GM23338 (cell line): ENCODE measurements at regions not wholly inside any gene's neighbourhood (a gene's known extent, or its start where the extent isn't known, plus 50 kb on each side); places are given as distances from the start of the nearest gene placed in this dataset.

Experiments
- CTCF ChIP-seq, 2 experiments: fragments of 200-600 bp in 1 of 2; sonication (generic) in 1 of 2; conservative IDR thresholded peaks; 2 replicates each; pipeline versions ENCODE4 v1.5.1 to v1.6.1; 2016 to 2017; ENCODE audit warnings: antibody characterized with exemption in 2 of 2, low read depth in 2 of 2, mild to moderate bottlenecking in 2 of 2, moderate library complexity in 1 of 2
- ETS1 ChIP-seq: IDR thresholded peaks from 2 replicates; pipeline ENCODE4 v1.6.1; 2016; ENCODE audit warnings: antibody characterized with exemption
- NANOG ChIP-seq: IDR thresholded peaks from 2 replicates; pipeline ENCODE4 v1.6.1; 2016; ENCODE audit warnings: antibody characterized with exemption, borderline replicate concordance

GRCh38 chr9:19550009-19550408 lies 141.2 kb downstream of the ACER2 start:
- TF ChIP-seq NANOG (no peak), CTCF (conservative IDR thresholded peaks at IDR 0.05; ENCODE audit: low read depth in 2 of 2) (no peak), ETS1 (no peak)
